Neural progenitor cell (in vitro differentiated cells): ENCODE measurements at regions not wholly inside any gene's neighbourhood (a gene's known extent, or its start where the extent isn't known, plus 50 kb on each side); places are given as distances from the start of the nearest gene placed in this dataset.
"Not testable (repeated sequence)": the region's sequence is repeated elsewhere in the genome, so short reads cannot be mapped to it uniquely, and the experiment has no call there.

Experiments
- EZH2 ChIP-seq: fragments of 200-600 bp; sonication (generic); IDR thresholded peaks from 2 replicates; pipeline ENCODE4 v1.6.1; 2017; ENCODE audit warnings: antibody characterized with exemption, mild to moderate bottlenecking, moderate library complexity
- EZH2phosphoT487 ChIP-seq: fragments of 200-600 bp; sonication (generic); IDR thresholded peaks from 2 replicates; pipeline ENCODE4 v1.6.1; 2017; ENCODE audit warnings: antibody characterized with exemption
- TF ChIP-seq, protein P1 (sequence below): fragments of 200-600 bp; sonication (generic); IDR thresholded peaks from 2 replicates; pipeline ENCODE4 v1.5.1; 2017; ENCODE audit warnings: antibody characterized with exemption, mild to moderate bottlenecking

DNA sequence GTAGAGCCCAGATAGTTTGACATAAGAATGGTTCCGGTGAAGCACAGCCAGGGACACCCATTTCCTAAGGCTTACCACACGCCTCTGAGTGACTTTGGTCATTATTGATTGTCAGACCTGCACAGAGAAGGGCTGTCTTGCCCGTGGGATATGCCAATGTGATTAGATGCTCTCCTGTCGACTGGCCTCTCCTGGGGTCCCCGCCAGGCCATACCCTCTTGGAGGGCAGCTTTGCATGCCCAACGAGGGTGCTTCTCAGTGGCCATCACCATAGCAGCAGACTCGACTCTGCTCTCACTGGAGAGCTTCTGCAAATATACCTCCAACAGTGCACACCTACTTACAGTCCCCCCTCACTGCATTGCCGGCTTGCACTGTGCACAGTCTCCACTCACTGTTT, 648.3 kb upstream of the TPTE start:
- TF ChIP-seq, protein P1, sequence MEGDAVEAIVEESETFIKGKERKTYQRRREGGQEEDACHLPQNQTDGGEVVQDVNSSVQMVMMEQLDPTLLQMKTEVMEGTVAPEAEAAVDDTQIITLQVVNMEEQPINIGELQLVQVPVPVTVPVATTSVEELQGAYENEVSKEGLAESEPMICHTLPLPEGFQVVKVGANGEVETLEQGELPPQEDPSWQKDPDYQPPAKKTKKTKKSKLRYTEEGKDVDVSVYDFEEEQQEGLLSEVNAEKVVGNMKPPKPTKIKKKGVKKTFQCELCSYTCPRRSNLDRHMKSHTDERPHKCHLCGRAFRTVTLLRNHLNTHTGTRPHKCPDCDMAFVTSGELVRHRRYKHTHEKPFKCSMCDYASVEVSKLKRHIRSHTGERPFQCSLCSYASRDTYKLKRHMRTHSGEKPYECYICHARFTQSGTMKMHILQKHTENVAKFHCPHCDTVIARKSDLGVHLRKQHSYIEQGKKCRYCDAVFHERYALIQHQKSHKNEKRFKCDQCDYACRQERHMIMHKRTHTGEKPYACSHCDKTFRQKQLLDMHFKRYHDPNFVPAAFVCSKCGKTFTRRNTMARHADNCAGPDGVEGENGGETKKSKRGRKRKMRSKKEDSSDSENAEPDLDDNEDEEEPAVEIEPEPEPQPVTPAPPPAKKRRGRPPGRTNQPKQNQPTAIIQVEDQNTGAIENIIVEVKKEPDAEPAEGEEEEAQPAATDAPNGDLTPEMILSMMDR = not testable (repeated sequence)
- not testable (repeated sequence) for TF ChIP-seq EZH2phosphoT487, EZH2
